ENCODE measurements at regions not wholly inside any gene's neighbourhood (a gene's known extent, or its start where the extent isn't known, plus 50 kb on each side); places are given as distances from the start of the nearest gene placed in this dataset.

- no peak for TF ChIP-seq CTCF (conservative IDR thresholded peaks at IDR 0.05; ENCODE audit: low read depth, low read length)
- no peak overlapping the region for H3K4me3 ChIP-seq (ENCODE audit: low read length)
- DNase-seq (ENCODE audit: low read depth) = no peak
Measured at GRCh38 chr17:79186406-79186805, 111.8 kb downstream of the ENGASE start.

- DNase-seq (ENCODE audit: low read depth) = no peak
- no peak for TF ChIP-seq CTCF (conservative IDR thresholded peaks at IDR 0.05; ENCODE audit: low read depth, low read length)
- no peak overlapping the region for H3K4me3 ChIP-seq (ENCODE audit: low read length)
Measured at GRCh38 chr17:79185671-79186070, 111.0 kb downstream of the ENGASE start.

GRCh38 chr17:79184219-79184618 lies 109.6 kb downstream of the ENGASE start:
- no peak for TF ChIP-seq CTCF (conservative IDR thresholded peaks at IDR 0.05; ENCODE audit: low read depth, low read length)
- H3K4me3 ChIP-seq (ENCODE audit: low read length) = no peak overlapping the region
- DNase-seq (ENCODE audit: low read depth) = no peak

- no peak for TF ChIP-seq CTCF (conservative IDR thresholded peaks at IDR 0.05; ENCODE audit: low read depth, low read length)
- H3K4me3 ChIP-seq (ENCODE audit: low read length) = no peak overlapping the region
- no peak for DNase-seq (ENCODE audit: low read depth)
Measured at GRCh38 chr17:79183293-79184158, 108.9 kb downstream of the ENGASE start.

GRCh38 chr17:79183043-79183292 lies 108.3 kb downstream of the ENGASE start:
- TF ChIP-seq CTCF (conservative IDR thresholded peaks at IDR 0.05; ENCODE audit: low read depth, low read length) = no peak
- H3K4me3 ChIP-seq (ENCODE audit: low read length) = no peak overlapping the region
- no peak for DNase-seq (ENCODE audit: low read depth)

GRCh38 chr17:79182176-79183042 lies 107.8 kb downstream of the ENGASE start:
- no peak for DNase-seq (ENCODE audit: low read depth)
- no peak for TF ChIP-seq CTCF (conservative IDR thresholded peaks at IDR 0.05; ENCODE audit: low read depth, low read length)
- H3K4me3 ChIP-seq (ENCODE audit: low read length) = no peak overlapping the region

Measured in retinal pigment epithelial cell (primary cell).